ENCODE measurements at regions not wholly inside any gene's neighbourhood (a gene's known extent, or its start where the extent isn't known, plus 50 kb on each side); places are given as distances from the start of the nearest gene placed in this dataset.

GRCh38 chr6:98142839-98143238 is 691.5 kb upstream of the POU3F2 start:
- no peak for DNase-seq (ENCODE audit: low read depth)

- DNase-seq (ENCODE audit: low read depth) = no peak
Observed at GRCh38 chr6:98146656-98147055, 687.7 kb upstream of the POU3F2 start.

- DNase-seq (ENCODE audit: low read depth) = no peak
Observed at GRCh38 chr6:98156580-98156979, 677.8 kb upstream of the POU3F2 start.

GRCh38 chr6:98179606-98180005 is 654.8 kb upstream of the POU3F2 start:
- no peak for DNase-seq (ENCODE audit: low read depth)

GRCh38 chr6:98200084-98200483 is 634.3 kb upstream of the POU3F2 start:
- DNase-seq (ENCODE audit: low read depth) = no peak

- DNase-seq (ENCODE audit: low read depth) = no peak
Observed at GRCh38 chr6:98203170-98203806, 631.1 kb upstream of the POU3F2 start.

- DNase-seq (ENCODE audit: low read depth) = no peak
Observed at GRCh38 chr6:98212468-98212867, 621.9 kb upstream of the POU3F2 start.

- no peak for DNase-seq (ENCODE audit: low read depth)
Observed at GRCh38 chr6:98215531-98215930, 618.8 kb upstream of the POU3F2 start.

- no peak for DNase-seq (ENCODE audit: low read depth)
Observed at GRCh38 chr6:98230250-98230649, 604.1 kb upstream of the POU3F2 start.

GRCh38 chr6:98239057-98239456 is 595.3 kb upstream of the POU3F2 start:
- no peak for DNase-seq (ENCODE audit: low read depth)

- DNase-seq (ENCODE audit: low read depth) = no peak
Observed at GRCh38 chr6:98241630-98242029, 592.7 kb upstream of the POU3F2 start.

GRCh38 chr6:98254624-98255023 is 579.8 kb upstream of the POU3F2 start:
- DNase-seq (ENCODE audit: low read depth) = no peak

GRCh38 chr6:98260382-98260781 is 574.0 kb upstream of the POU3F2 start:
- DNase-seq (ENCODE audit: low read depth) = no peak

- no peak for DNase-seq (ENCODE audit: low read depth)
Observed at GRCh38 chr6:98272060-98272459, 562.3 kb upstream of the POU3F2 start.

GRCh38 chr6:98274691-98275090 is 559.7 kb upstream of the POU3F2 start:
- no peak for DNase-seq (ENCODE audit: low read depth)

- DNase-seq (ENCODE audit: low read depth) = no peak
Observed at GRCh38 chr6:98280492-98280891, 553.9 kb upstream of the POU3F2 start.

- no peak for DNase-seq (ENCODE audit: low read depth)
Observed at GRCh38 chr6:98286620-98287019, 547.8 kb upstream of the POU3F2 start.

GRCh38 chr6:98287876-98288275 is 546.5 kb upstream of the POU3F2 start:
- no peak for DNase-seq (ENCODE audit: low read depth)

GRCh38 chr6:98292810-98293209 is 541.6 kb upstream of the POU3F2 start:
- no peak for DNase-seq (ENCODE audit: low read depth)

GRCh38 chr6:98295515-98296175 is 538.7 kb upstream of the POU3F2 start:
- no peak for DNase-seq (ENCODE audit: low read depth)

- no peak for DNase-seq (ENCODE audit: low read depth)
Observed at GRCh38 chr6:98308564-98308963, 525.8 kb upstream of the POU3F2 start.

GRCh38 chr6:98310443-98310842 is 523.9 kb upstream of the POU3F2 start:
- no peak for DNase-seq (ENCODE audit: low read depth)

- no peak for DNase-seq (ENCODE audit: low read depth)
Observed at GRCh38 chr6:98323605-98324004, 510.8 kb upstream of the POU3F2 start.

- no peak for DNase-seq (ENCODE audit: low read depth)
Observed at GRCh38 chr6:98324446-98324845, 509.9 kb upstream of the POU3F2 start.

Data from non-pigmented ciliary epithelial cell (primary cell).